HG03342 (cell line): ENCODE measurements at regions not wholly inside any gene's neighbourhood (a gene's known extent, or its start where the extent isn't known, plus 50 kb on each side); places are given as distances from the start of the nearest gene placed in this dataset.
"Not testable (repeated sequence)": the region's sequence is repeated elsewhere in the genome, so short reads cannot be mapped to it uniquely, and the experiment has no call there.

Experiments used
- ATAC-seq: cut with Tn5 transposase; IDR thresholded peaks from one replicate; pipeline ENCODE4 v1.9.1; 2021; ENCODE audit warnings: mild to moderate bottlenecking, moderate library complexity; ENCODE audit not compliant: unreplicated experiment

DNA sequence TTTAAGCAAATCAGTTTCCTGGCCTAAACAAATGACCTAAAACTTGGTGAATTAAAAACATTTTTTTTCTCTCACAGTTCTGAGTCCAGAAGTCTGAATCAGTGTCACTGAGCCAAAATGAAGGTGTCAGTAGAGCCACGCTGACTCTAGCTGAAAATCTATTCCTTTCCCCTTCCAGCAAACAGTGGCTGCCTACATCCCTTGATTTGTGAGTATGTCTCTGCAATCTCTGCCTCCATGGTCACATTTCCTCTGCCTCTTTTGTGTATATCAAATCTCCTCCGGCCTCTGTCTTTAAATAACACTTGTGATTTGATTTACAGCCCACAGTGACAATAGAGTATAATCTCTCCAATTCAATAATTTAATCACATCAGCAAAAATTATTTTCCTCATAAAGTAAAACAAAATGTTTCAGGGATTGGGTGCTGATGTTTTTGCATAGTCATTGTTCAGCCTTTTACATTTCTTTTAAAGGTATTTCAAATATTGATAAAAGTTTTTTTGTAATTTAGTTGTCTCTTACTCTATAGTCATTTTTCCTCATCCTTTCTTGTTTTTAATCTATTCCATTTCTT lies 1715.4 kb downstream of the BRINP3 start:
- ATAC-seq, result no peak

DNA sequence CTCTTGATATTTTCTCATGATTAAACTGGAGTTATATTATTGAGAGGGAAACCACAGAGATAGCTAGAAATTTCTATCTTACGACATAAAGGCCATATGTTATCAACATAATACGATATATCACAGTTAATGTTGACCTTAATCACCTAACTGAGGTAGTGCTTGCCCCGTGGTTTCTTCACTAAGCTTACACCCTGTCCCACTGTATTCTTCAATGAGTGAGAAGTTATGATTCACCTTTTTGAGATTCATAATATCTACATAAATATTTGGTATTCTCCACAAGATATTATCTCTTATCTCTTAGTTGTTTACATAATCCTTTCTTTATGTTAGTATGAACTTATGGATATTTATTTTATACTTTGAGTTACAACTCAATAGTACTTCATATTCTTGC lies 1714.1 kb downstream of the BRINP3 start:
- ATAC-seq, result no peak

DNA sequence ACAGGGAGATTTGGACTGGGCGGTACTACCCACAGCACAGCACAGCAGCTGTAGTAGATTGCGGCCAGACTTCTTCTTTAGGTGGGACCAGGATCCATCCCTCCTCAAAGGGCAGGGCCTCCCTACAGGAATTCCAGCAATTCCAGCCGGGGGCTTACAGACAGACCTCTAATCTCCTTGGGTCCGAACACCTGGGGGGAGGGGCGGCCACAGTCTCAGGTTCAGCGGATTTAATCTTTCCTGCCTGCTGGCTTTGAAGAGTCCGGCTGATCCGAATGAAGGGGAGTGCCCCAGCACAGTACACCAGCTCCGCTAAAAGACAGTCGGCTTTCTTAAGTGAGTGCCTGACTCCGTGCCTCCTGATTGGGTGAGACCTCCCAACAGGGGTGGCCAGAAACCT lies 1708.5 kb downstream of the BRINP3 start:
- no peak for ATAC-seq

DNA sequence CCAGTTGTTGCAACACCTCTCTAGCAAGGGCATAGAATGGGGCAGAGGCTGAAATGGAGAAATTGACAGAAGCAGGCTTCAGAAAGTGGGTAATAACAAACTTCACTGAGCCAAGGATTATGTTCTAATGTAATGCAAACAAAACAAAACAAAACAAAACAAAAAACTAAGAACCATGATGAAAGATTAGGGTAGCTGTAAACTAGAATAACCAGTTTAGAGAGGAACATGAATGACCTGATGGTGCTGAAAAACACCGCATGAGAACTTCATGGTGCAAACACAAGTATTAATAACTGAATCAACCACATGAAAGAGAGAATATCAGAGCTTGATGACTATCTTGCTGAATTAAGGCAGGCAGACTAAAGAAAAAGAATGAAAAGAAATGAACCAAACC lies 1707.7 kb downstream of the BRINP3 start:
- no peak for ATAC-seq

DNA sequence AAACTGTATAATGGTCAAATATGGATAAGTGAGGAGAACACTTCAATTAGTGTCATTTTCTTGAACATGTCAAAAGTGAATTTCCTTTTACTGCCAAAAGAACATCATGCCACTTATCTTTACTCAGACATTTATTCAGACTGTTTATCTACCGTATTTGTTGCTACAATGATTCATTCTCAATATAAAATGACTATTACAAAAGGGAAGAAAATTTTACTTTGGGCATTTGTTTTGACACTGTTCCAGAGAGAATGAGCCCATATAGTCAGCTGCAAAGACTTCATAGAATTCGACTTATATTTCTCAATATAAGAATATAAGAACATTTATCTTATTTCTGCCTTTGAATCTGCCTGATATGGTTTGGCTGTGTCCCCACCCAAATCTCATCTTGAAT lies 1699.1 kb downstream of the BRINP3 start:
- no peak for ATAC-seq

DNA sequence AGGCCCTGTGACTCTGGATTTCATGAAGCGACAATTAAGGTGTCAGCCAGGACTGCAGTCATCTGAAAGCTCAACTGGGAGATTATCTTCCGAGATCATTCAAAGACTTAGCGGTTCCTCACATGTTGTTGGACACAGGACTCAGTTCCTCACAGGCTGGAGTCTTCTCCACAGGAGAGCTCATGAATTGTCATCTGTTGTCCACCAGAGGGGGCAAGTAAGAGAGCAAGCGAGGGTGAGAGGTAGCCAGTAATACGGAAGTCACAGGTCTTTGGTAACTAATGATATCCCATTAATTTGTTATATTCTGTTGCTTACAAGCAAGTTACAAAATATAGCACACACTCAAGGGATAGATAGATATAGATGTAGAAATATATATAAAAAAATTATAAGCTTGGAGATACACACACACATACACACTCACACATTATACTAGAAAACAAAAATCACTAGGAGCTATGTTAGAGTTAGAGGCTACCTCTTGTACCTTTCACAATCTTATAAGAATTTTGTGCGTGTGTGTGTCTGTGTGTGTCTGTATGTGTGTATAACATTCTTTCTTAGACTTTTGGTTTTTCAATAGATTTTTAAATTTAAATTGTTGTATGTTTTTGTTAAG lies 1695.3 kb downstream of the BRINP3 start:
- ATAC-seq, result peak; percentile 99

DNA sequence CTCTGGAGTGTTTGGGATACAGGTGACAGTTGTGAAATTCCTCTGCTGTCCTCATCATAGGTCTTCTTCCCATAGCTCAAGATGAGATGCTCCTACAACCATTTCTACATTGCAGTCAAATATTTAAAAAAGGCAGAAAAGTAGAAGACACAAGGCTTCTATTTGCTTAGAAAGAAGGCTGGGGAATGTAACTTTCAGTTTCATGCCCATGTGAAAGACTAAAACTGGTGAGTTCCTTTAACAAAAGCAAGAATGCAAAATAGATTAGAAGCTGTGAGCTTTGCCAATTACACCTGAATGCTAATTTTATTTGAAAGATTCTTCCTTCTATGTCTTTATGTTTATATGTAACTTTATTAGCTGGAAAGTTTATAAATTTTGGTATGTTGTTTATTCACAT lies 1682.7 kb downstream of the BRINP3 start:
- ATAC-seq, result no peak

DNA sequence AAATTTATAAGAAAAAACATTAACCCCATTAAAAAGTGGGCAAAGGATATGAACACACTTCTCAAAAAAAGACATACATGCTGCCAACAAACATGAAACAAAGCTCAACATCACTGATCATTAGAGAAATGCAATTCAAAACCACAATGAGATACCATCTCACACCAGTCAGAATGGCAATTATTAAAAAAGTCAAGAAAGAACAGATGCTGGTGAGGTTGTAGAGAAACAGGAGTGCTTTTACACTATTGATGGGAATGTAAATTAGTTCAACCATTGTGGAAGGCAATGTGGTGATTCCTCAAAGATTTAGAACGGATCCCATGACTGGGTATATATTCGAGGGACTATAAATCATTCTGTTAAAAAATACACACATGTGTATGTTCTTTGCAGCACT lies 1665.5 kb downstream of the BRINP3 start:
- ATAC-seq, result not testable (repeated sequence)

DNA sequence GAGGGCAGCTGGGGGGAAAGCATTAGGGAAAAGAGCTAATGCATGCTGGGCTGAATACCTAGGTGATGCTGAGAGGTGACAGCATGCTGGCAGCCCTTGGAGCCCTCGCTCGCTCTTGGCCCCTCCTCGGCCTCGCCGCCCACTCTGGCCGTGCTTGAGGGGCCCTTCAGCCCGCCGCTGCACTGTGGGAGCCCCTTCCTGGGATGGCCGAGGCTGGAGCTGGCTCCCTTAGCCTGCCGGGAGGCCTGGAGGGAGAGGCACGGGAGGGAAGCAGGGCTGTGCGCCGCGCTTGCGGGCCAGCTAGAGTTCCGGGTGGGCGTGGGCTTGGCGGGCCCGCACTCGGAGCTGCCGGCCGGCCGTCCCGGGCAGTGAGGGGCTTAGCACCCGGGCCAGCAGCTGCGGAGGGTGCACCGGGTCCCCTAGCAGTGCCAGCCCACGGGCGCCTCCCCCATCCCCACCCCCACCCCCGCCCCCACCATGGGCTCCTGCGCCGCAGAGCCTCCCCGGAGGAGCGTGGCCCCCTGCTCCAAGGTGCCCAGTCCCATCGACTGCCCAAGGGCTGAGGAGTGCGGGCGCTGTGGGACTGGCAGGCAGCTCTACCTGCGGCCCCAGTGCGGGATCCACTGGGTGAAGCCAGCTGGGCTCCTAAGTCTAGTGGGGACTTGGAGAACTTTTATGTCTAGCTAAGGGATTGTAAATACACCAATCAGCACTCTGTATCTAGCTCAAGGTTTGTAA lies 1664.7 kb downstream of the BRINP3 start:
- ATAC-seq, result not testable (repeated sequence)

DNA sequence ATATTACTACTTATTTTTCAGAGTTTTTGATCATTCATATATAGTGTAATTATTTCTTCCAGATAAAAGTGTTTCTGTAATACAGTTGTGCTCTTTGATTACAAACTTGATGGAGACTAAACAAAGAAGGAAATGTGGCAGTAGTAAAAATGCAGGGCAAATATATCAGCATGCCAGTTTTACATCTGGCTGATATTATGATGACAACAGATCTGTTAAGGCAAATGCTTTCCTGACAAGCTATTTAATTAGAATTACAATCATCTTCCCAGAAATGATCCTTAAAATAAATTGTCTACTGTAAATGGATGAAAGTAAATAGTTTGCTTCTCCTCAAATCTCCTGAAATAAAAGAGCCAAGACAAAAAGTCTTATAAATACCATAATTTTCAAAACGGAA lies 1659.8 kb downstream of the BRINP3 start:
- no peak for ATAC-seq

DNA sequence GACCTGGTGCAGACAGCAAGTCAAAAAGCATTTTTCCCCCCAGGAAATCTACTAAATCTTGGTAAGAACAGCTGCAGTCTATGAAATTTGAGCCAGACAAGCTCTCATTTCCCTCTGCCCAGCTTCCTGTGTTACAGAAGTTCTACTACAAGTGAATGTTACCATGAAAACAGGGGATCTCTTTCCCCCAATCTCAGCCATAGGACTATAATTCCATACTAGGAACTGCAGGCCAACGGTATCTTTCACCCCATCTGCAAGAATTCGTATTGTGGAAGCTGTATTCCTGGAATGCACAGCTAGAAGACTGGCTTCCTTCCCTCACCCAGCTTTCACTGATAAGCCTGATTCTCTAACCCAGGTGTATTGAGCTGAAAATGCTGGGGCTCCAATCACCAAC lies 1655.4 kb downstream of the BRINP3 start:
- no peak for ATAC-seq

DNA sequence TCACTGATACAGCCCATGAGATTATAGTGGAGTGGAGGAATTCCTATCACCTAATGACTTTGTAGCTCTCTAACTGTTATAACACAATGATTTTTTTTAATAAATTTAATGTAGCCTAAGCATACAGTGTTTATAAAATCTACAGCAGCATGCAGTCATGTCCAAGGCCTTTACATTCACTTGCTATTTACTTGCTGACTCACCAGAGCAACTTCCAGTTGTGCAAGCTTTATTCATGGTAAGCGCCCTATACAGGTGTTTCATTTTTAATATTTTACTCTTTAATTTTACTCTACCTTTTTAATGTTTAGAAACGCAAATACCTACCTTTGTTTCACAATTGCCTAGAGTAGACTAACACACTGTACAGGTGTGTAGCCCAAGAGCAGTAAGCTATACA lies 1652.2 kb downstream of the BRINP3 start:
- ATAC-seq, result no peak

DNA sequence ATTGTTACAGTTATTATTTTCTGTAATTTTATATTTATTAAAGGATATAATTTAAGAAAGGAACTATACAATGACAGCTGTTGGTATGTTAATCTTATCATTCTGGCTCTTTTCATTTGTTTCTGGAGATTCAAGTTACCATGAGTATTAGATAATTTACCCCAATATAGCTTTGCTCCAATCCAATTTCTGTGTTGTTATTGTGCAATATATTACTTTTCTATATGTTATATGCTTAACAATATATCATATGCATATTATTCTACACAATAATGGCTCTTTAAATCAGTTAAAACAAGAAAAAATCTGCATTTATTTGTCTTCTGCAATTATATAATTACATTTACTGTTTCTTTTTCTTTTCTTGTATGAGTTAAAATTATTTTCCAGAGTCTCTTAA lies 1650.9 kb downstream of the BRINP3 start:
- ATAC-seq, result no peak

DNA sequence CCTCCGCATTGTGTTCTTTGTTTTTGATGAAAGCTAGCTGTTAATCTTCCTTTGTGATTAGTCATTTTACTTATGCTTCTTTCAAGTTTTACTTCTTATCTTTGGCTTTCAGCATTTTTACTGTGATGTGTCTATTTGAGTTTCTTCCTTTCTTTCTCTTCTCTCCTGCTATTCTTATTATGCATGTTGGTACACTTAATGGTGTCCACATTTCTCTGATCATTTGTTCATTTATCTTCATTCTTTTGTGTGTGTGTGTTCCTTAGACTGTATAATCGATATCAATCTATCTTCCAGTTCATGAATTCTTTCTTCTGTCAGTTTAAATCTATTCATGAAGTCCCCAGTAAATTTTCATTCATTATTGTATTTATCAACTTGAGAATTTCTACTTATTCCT lies 1650.3 kb downstream of the BRINP3 start:
- ATAC-seq, result no peak

DNA sequence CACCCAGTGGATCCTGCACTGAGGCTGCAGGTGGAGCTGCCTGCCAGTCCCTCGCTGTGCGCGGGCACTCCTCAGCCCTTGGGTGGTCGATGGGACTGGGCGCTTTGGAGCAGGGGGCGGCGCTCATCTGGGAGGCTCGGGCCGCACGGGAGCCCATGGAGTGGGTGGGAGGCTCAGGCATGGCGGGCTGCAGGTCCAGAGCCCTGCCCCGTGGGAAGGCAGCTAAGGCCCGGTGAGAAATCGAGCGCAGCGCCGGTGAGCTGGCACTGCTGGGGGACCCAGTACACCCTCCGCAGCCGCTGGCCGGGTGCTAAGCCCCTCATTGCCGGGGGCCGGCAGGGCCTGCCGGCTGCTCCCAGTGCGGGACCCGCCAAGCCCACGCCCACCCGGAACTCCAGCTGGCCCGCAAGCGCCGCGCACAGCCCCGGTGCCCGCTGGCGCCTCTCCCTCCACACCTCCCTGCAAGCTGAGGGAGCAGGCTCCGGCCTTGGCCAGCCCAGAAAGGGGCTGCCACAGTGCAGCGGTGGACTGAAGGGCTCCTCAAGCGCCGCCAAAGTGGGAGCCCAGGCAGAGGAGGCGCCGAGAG lies 1636.5 kb downstream of the BRINP3 start:
- ATAC-seq, result not testable (repeated sequence)

DNA sequence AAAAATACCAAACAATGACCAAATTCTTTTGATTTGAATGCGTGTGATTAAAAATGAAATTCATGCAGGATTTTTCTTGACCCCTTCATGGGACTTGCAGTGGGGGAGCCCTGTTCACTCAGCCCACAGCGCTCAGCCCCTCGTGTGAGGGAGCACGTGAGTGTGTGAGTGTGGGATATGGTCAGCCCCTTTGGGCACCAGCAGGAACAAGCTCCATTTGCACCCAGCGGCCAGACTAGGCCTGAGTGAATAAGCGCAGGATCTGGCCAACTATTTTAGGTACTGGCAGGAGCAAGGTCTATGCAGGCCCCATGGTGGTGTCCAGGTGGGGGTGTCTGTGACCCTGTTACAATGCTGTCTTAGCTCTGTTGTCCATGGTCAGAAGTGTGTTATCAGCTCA lies 1631.2 kb downstream of the BRINP3 start:
- ATAC-seq, result no peak

DNA sequence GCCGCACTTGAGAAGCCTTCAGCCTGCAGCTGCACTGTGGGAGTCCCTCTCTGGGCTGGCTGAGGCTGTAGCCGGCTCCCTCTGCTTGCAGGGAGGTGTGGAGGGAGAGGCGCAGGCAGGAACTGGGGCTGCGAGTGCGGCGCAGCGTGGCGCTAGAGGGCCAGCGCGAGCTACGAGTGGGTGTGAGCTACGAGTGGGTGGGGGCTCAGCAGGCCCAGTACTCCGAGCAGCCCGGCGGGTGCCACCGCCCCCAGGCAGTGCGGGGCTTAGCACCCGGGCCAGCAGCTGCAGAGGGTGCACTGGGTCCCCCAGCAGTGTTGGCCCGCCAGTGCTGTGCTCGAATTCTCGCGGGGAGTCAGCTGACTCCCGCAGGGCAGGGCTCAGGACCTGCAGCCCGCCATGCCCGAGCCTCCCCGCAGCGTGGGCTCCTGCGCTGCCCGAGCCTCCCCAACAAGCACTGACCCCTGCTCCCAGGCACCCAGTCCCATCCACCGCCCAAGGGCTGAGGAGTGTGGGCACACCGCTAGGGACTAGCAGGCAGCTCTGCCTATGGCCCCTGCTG lies 1620.1 kb downstream of the BRINP3 start:
- ATAC-seq, result no peak

DNA sequence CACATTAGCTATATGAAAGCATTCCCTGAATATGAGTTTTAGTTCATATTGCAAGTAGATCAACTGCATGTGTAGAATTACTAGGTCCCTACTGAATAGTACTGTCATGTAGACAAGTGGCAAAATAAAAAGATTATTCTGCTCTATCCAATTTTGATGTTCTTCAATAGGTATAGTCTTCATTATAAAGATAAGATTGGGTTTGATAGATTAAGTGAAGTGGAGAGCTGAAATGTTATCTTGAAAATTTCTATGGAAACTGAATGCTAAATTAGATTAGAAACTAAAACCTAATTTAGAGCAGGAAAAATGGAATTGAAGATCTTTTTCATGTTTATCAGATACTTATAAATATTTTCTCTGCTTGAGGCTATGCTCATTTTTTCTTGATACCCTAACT lies 1610.0 kb downstream of the BRINP3 start:
- no peak for ATAC-seq

DNA sequence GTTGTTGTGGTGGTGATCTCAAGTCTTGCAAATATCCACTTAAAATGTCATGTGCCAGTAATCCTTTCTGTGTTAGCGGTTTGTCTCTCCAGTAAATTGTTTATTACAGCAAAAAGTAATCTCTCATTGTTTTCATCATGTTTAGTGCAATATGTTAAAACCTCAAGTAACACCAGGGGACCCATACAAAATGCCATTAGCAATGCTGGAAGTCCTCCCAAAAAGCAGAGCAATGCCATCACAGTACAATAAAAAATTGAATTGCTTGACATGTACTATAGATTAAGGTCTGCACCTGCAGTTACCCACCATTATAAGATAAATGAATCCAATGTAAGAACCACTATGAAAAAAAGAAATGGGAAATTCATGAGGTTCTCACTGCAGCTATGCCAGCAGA lies 1606.5 kb downstream of the BRINP3 start:
- ATAC-seq, result no peak

DNA sequence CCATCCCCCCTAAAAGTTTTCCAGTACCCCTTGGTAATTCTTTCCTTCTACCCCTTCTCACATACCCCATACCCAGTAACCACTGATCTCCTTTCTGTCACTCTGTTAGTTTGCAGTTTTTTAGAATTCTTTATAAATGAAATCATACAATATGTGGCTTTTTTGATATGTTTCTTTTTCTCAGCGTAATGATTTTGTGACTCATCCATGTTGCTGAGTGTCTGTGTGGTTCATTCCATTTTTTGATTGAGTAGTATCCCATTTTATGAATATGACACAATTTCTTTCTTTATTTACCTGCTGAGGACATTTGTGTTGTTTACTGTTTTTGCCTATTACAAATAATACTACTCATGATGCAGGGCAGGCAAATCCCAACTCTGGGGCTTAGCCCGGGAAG lies 1605.3 kb downstream of the BRINP3 start:
- ATAC-seq, result no peak

DNA sequence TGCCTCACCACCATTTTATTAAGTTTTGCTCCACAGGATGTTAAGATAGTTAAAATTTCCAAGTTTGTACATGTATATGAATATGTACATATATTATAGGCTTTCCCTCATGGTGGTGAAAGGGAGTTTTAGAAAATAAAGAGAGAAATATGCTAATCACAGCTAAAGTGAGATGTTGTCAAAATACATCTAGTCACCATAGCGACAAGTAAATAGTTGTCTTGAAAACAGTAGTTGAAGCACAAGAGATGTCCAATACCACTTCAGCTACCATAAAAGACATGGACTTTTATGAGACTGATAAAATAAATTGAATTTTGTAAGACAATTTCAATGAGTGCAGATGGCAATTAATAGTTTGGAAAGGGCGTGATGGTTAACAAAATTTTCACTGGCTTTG lies 1600.0 kb downstream of the BRINP3 start:
- no peak for ATAC-seq

DNA sequence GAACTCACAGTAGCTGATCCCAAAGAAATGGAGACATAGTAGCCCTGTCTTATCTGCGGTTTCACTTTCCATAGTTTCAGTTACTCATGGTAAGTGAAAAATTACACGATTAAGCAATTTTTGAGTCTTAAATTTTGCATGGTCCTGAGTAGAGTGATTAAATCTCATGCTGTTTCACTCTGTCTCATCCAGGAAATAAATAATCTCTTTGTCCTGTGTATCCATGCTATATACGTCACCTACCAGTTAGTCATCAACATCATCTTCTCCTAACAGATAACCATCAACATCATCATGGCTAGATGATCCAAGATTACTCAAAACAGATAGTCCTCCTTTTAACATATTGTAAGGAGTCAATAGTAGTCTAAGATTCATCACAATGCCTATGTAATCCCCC lies 1589.3 kb downstream of the BRINP3 start:
- no peak for ATAC-seq
